Upper lobe of left lung (tissue), 4 donors: ENCODE measurements at regions not wholly inside any gene's neighbourhood (a gene's known extent, or its start where the extent isn't known, plus 50 kb on each side); places are given as distances from the start of the nearest gene placed in this dataset.

Source experiments
- CTCF ChIP-seq, 6 experiments: fragments of 450-650 bp in 4 of 6; fragments of 200-600 bp in 2 of 6; sonication (generic) in 2 of 6; IDR thresholded peaks; one replicate each; pipeline ENCODE4 v1.5.1; 2016 to 2019; ENCODE audit warnings: antibody characterized with exemption in 6 of 6
- POLR2A ChIP-seq, 4 donors: fragments of 450-650 bp; IDR thresholded peaks; one replicate each; pipeline ENCODE4 v1.5.1; 2016 to 2017; ENCODE audit warnings: antibody characterized with exemption in 4 of 4, mild to moderate bottlenecking in 2 of 4

GRCh38 chr7:25517906-25518305 lies 289.6 kb upstream of the NPVF start:
- TF ChIP-seq POLR2A (IDR thresholded peaks at IDR 0.05) (no peak), CTCF (IDR thresholded peaks at IDR 0.05) (no peak)
